C4-2B (cell line): ENCODE measurements at regions not wholly inside any gene's neighbourhood (a gene's known extent, or its start where the extent isn't known, plus 50 kb on each side); places are given as distances from the start of the nearest gene placed in this dataset.

ENCODE experiments used
- ZFX ChIP-seq: fragments of 450-650 bp; IDR thresholded peaks from 2 replicates; pipeline ENCODE4 v1.6.1; 2017
- TF ChIP-seq, protein P1 (sequence below): fragments of 450-650 bp; conservative IDR thresholded peaks from 2 replicates; pipeline ENCODE4 v1.5.1; 2017; ENCODE audit warnings: mild to moderate bottlenecking

DNA sequence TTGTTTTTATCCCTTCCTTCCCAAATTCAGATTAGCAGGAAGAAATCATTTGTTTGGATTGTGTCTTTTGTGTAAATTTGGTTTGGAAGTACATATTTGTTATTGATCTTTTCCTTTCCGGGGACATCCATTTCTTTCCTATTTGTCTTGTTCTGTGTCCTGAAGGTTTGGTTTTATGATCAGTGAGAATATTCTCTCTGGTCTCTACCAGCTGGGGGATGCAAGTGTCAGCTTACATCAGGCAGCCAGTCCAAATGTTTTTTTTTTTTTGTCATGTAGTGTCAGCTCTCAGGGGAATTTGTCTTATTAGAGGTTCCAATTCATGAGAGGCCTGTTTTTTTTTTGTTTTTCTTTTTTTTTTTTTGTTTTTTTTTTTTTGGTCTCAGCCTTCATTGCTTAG lies 479.2 kb upstream of the LRRC7 start:
- TF ChIP-seq, protein P1, sequence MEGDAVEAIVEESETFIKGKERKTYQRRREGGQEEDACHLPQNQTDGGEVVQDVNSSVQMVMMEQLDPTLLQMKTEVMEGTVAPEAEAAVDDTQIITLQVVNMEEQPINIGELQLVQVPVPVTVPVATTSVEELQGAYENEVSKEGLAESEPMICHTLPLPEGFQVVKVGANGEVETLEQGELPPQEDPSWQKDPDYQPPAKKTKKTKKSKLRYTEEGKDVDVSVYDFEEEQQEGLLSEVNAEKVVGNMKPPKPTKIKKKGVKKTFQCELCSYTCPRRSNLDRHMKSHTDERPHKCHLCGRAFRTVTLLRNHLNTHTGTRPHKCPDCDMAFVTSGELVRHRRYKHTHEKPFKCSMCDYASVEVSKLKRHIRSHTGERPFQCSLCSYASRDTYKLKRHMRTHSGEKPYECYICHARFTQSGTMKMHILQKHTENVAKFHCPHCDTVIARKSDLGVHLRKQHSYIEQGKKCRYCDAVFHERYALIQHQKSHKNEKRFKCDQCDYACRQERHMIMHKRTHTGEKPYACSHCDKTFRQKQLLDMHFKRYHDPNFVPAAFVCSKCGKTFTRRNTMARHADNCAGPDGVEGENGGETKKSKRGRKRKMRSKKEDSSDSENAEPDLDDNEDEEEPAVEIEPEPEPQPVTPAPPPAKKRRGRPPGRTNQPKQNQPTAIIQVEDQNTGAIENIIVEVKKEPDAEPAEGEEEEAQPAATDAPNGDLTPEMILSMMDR = no peak
- no peak for TF ChIP-seq ZFX
